H1 (cell line): ENCODE measurements at regions not wholly inside any gene's neighbourhood (a gene's known extent, or its start where the extent isn't known, plus 50 kb on each side); places are given as distances from the start of the nearest gene placed in this dataset.

ENCODE experiments used
- POLR2A ChIP-seq, 2 experiments: IDR thresholded peaks; 1 replicate in 1 of 2; 2 replicates in 1 of 2; pipeline ENCODE4 v1.6.1; 2011; ENCODE audit warnings: low read depth in 2 of 2, low read length in 2 of 2, mild to moderate bottlenecking in 2 of 2; ENCODE audit errors: control extremely low read depth in 1 of 2
- POU5F1 ChIP-seq: IDR thresholded peaks from 2 replicates; pipeline ENCODE4 v1.6.1; 2011; ENCODE audit warnings: low read depth, mild to moderate bottlenecking, low read length, moderate library complexity
- RXRA ChIP-seq: IDR thresholded peaks from 2 replicates; pipeline ENCODE4 v1.6.1; 2011; ENCODE audit warnings: low read depth, mild to moderate bottlenecking, low read length, moderate library complexity; ENCODE audit not compliant: insufficient read depth
- SIX5 ChIP-seq: IDR thresholded peaks from 2 replicates; pipeline ENCODE4 v1.6.1; 2011; ENCODE audit warnings: mild to moderate bottlenecking, low read depth, low read length
- TF ChIP-seq, protein P1 (sequence below), 3 experiments: IDR thresholded peaks; 1 replicate in 2 of 3; 2 replicates in 1 of 3; pipeline versions ENCODE4 v1.5.1 to v1.6.1; 2011; ENCODE audit warnings: low read length in 3 of 3, mild to moderate bottlenecking in 3 of 3, inconsistent platforms in 2 of 3, low read depth in 1 of 3, moderate library complexity in 1 of 3; ENCODE audit not compliant: insufficient read depth in 1 of 3; ENCODE audit errors: control extremely low read depth in 1 of 3

DNA sequence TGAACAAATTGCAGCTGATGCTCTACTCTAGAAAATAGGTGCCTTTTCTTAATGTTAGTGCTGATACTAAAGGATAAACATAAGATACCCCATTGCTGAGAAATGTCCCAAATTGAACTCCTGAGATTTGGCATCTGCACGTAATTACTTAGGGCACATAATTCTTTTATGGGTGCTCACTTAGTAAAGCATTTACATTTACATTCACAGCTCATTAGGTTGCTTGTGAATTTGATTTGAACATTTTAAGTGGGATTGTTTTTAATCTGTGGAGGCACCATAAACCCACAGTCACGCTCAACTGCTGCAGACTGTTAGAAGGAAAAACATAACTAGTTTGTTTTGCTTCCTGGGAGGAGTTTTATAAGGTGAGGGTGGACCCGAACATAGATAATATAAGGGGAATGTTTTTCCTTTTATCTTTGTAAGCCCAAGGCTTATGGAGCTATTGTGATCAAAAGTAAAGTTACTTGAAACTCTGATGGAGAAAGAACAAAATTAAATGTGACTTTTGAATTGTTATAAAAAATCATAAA, 560.8 kb downstream of the REEP3 start:
- TF ChIP-seq, protein P1, sequence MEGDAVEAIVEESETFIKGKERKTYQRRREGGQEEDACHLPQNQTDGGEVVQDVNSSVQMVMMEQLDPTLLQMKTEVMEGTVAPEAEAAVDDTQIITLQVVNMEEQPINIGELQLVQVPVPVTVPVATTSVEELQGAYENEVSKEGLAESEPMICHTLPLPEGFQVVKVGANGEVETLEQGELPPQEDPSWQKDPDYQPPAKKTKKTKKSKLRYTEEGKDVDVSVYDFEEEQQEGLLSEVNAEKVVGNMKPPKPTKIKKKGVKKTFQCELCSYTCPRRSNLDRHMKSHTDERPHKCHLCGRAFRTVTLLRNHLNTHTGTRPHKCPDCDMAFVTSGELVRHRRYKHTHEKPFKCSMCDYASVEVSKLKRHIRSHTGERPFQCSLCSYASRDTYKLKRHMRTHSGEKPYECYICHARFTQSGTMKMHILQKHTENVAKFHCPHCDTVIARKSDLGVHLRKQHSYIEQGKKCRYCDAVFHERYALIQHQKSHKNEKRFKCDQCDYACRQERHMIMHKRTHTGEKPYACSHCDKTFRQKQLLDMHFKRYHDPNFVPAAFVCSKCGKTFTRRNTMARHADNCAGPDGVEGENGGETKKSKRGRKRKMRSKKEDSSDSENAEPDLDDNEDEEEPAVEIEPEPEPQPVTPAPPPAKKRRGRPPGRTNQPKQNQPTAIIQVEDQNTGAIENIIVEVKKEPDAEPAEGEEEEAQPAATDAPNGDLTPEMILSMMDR (IDR thresholded peaks at IDR 0.05; ENCODE audit: control extremely low read depth in 1 of 3, insufficient read depth in 1 of 3, low read depth in 1 of 3, low read length in 3 of 3): no peak
- TF ChIP-seq SIX5: no peak
- no peak for TF ChIP-seq RXRA
- TF ChIP-seq POU5F1: no peak
- TF ChIP-seq POLR2A (IDR thresholded peaks at IDR 0.05; ENCODE audit: control extremely low read depth in 1 of 2, low read depth in 2 of 2, low read length in 2 of 2): no peak
